Vagina (tissue), 2 donors: ENCODE measurements at regions not wholly inside any gene's neighbourhood (a gene's known extent, or its start where the extent isn't known, plus 50 kb on each side); places are given as distances from the start of the nearest gene placed in this dataset.

Experiments used
- DNase-seq, 2 donors: peaks; one replicate each; pipeline ENCODE4 v3.0.0-alpha.2; 2017; ENCODE audit errors: extremely low spot score in 2 of 2
- H3K27ac ChIP-seq: fragments of 200-600 bp; sonication (generic); one replicate; pipeline ENCODE4 v1.5.1; 2019
- H3K27me3 ChIP-seq: fragments of 200-600 bp; sonication (generic); one replicate; pipeline ENCODE4 v1.5.1; 2019
- H3K36me3 ChIP-seq, 2 donors: fragments of 200-600 bp; sonication (generic); one replicate each; pipeline ENCODE4 v1.5.1; 2017 to 2019
- H3K4me1 ChIP-seq: fragments of 200-600 bp; sonication (generic); one replicate; pipeline ENCODE4 v1.5.1; 2019
- H3K4me3 ChIP-seq, 2 donors: fragments of 200-600 bp; sonication (generic); 1 replicate in 1 of 2; 2 replicates in 1 of 2; pipeline ENCODE4 v1.5.1; 2016 to 2019
- H3K9me3 ChIP-seq: fragments of 200-600 bp; sonication (generic); one replicate; pipeline ENCODE4 v1.5.1; 2019
- CTCF ChIP-seq, 3 experiments: fragments of 450-650 bp in 2 of 3; fragments of 200-600 bp in 1 of 3; sonication (generic) in 1 of 3; IDR thresholded peaks; one replicate each; pipeline ENCODE4 v1.5.1; 2017 to 2019; ENCODE audit warnings: antibody characterized with exemption in 3 of 3, mild to moderate bottlenecking in 2 of 3, moderate library complexity in 2 of 3
- POLR2A ChIP-seq, 2 donors: fragments of 450-650 bp; IDR thresholded peaks; one replicate each; pipeline ENCODE4 v1.6.1; 2017; ENCODE audit warnings: antibody characterized with exemption in 2 of 2, mild to moderate bottlenecking in 2 of 2, moderate library complexity in 2 of 2
- POLR2AphosphoS5 ChIP-seq, 2 donors: sonication (generic); formaldehyde crosslinking; IDR thresholded peaks; one replicate each; pipeline ENCODE4 v1.9.0; 2017; ENCODE audit warnings: antibody characterized with exemption in 2 of 2, mild to moderate bottlenecking in 2 of 2, low read depth in 1 of 2; ENCODE audit not compliant: insufficient read depth in 1 of 2
- intact Hi-C: fragments of 100-400 bp; cut with DNase I; formaldehyde crosslinking; loops from one replicate; pipeline ENCODE4 v1.15.1; 2023

GRCh38 chr3:168223085-168223484 lies 127.4 kb upstream of the GOLIM4 start:
- DNase-seq = no peak
- no peak overlapping the region for H3K27ac ChIP-seq
- no peaks in the 10 kb centered on the region for H3K9me3 ChIP-seq
- H3K4me1 ChIP-seq = no peaks in the 10 kb centered on the region
- no peaks in the 10 kb centered on the region for H3K27me3 ChIP-seq
- TF ChIP-seq CTCF (IDR thresholded peaks at IDR 0.05) = no peak
- no peak for TF ChIP-seq POLR2A (IDR thresholded peaks at IDR 0.05)
- no peak for TF ChIP-seq POLR2AphosphoS5 (IDR thresholded peaks at IDR 0.05; ENCODE audit: insufficient read depth in 1 of 2, low read depth in 1 of 2)
- H3K4me3 ChIP-seq = no peak overlapping the region
- no peaks in the 10 kb centered on the region for H3K36me3 ChIP-seq
- intact Hi-C loops = no loop called here

GRCh38 chr3:168220556-168220955 lies 124.8 kb upstream of the GOLIM4 start:
- intact Hi-C loops = no loop called here
- no peak for TF ChIP-seq CTCF (IDR thresholded peaks at IDR 0.05)
- TF ChIP-seq POLR2AphosphoS5 (IDR thresholded peaks at IDR 0.05; ENCODE audit: insufficient read depth in 1 of 2, low read depth in 1 of 2) = no peak
- no peak for TF ChIP-seq POLR2A (IDR thresholded peaks at IDR 0.05)
- Histone ChIP-seq H3K36me3 (no peaks in the 10 kb centered on the region), H3K4me1 (no peaks in the 10 kb centered on the region), H3K4me3 (no peak overlapping the region), H3K27me3 (no peaks in the 10 kb centered on the region), H3K9me3 (no peaks in the 10 kb centered on the region), H3K27ac (no peak overlapping the region)
- no peak for DNase-seq

- Histone ChIP-seq H3K4me1 (no peaks in the 10 kb centered on the region), H3K4me3 (no peak overlapping the region), H3K36me3 (no peaks in the 10 kb centered on the region), H3K9me3 (no peaks in the 10 kb centered on the region), H3K27ac (no peak overlapping the region), H3K27me3 (no peaks in the 10 kb centered on the region)
- no peak for DNase-seq
- intact Hi-C loops = loop anchor here (10.0 kb wide), 1 partner anchor 625 kb away; no protein-coding TSS in a partner anchor
- TF ChIP-seq POLR2A (IDR thresholded peaks at IDR 0.05) = no peak
- no peak for TF ChIP-seq POLR2AphosphoS5 (IDR thresholded peaks at IDR 0.05; ENCODE audit: insufficient read depth in 1 of 2, low read depth in 1 of 2)
These were observed 123.8 kb upstream of the GOLIM4 start for GRCh38 chr3:168219530-168219929.

GRCh38 chr3:168218600-168218999 lies 122.9 kb upstream of the GOLIM4 start:
- intact Hi-C loops = loop anchor here (10.0 kb wide), 1 partner anchor 626 kb away; no protein-coding TSS in a partner anchor
- DNase-seq = no peak

GRCh38 chr3:168216851-168217250 lies 121.1 kb upstream of the GOLIM4 start:
- H3K4me3 ChIP-seq = no peak overlapping the region
- H3K27me3 ChIP-seq = no peaks in the 10 kb centered on the region
- H3K36me3 ChIP-seq = no peaks in the 10 kb centered on the region
- no peaks in the 10 kb centered on the region for H3K9me3 ChIP-seq
- H3K4me1 ChIP-seq = no peaks in the 10 kb centered on the region
- TF ChIP-seq POLR2A (IDR thresholded peaks at IDR 0.05) (no peak), CTCF (IDR thresholded peaks at IDR 0.05) (no peak), POLR2AphosphoS5 (IDR thresholded peaks at IDR 0.05; ENCODE audit: insufficient read depth in 1 of 2, low read depth in 1 of 2) (no peak)
- DNase-seq = no peak
- intact Hi-C loops = loop anchor here (10.0 kb wide), 1 partner anchor 628 kb away; no protein-coding TSS in a partner anchor
- no peak overlapping the region for H3K27ac ChIP-seq

More at GRCh38 chr3:168218600-168218999, 122.9 kb upstream of the GOLIM4 start:
- H3K36me3 ChIP-seq = no peaks in the 10 kb centered on the region
- TF ChIP-seq POLR2A (IDR thresholded peaks at IDR 0.05) (no peak), CTCF (IDR thresholded peaks at IDR 0.05) (no peak), POLR2AphosphoS5 (IDR thresholded peaks at IDR 0.05; ENCODE audit: insufficient read depth in 1 of 2, low read depth in 1 of 2) (no peak)
- no peaks in the 10 kb centered on the region for H3K4me1 ChIP-seq
- no peaks in the 10 kb centered on the region for H3K27me3 ChIP-seq
- H3K27ac ChIP-seq = no peak overlapping the region
- no peak overlapping the region for H3K4me3 ChIP-seq
- H3K9me3 ChIP-seq = no peaks in the 10 kb centered on the region
